ENCODE measurements at regions not wholly inside any gene's neighbourhood (a gene's known extent, or its start where the extent isn't known, plus 50 kb on each side); places are given as distances from the start of the nearest gene placed in this dataset.
"Not testable (repeated sequence)": the region's sequence is repeated elsewhere in the genome, so short reads cannot be mapped to it uniquely, and the experiment has no call there.

- H3K27ac ChIP-seq = no peak overlapping the region
- H3K9me3 ChIP-seq = no peaks in the 10 kb centered on the region
- H3K27me3 ChIP-seq = no peaks in the 10 kb centered on the region
- TF ChIP-seq CTCF (IDR thresholded peaks at IDR 0.05) = no peak
- no peak for TF ChIP-seq POLR2A (IDR thresholded peaks at IDR 0.05)
- H3K4me3 ChIP-seq = no peak overlapping the region
- no peaks in the 10 kb centered on the region for H3K36me3 ChIP-seq
- DNase-seq = no peak
- H3K4me1 ChIP-seq = no peaks in the 10 kb centered on the region
- intact Hi-C loops (cut with DNase I; ENCODE audit: low total_unique reads) = no loop called here
These were observed 149.2 kb downstream of the CYP26A1 start for GRCh38 chr10:93222876-93223275.

GRCh38 chr10:93223336-93223735 lies 149.6 kb downstream of the CYP26A1 start:
- Histone ChIP-seq H3K36me3 (no peaks in the 10 kb centered on the region), H3K4me1 (no peaks in the 10 kb centered on the region), H3K9me3 (no peaks in the 10 kb centered on the region), H3K4me3 (no peak overlapping the region), H3K27me3 (no peaks in the 10 kb centered on the region), H3K27ac (no peak overlapping the region)
- intact Hi-C loops (cut with DNase I; ENCODE audit: low total_unique reads) = no loop called here
- TF ChIP-seq POLR2A (IDR thresholded peaks at IDR 0.05) (no peak), CTCF (IDR thresholded peaks at IDR 0.05) (no peak)
- no peak for DNase-seq

GRCh38 chr10:93224005-93224779 lies 150.5 kb downstream of the CYP26A1 start:
- no peaks in the 10 kb centered on the region for H3K36me3 ChIP-seq
- DNase-seq = no peak
- TF ChIP-seq CTCF (IDR thresholded peaks at IDR 0.05) = no peak
- TF ChIP-seq POLR2A (IDR thresholded peaks at IDR 0.05) = no peak
- intact Hi-C loops (cut with DNase I; ENCODE audit: low total_unique reads) = no loop called here
- H3K4me1 ChIP-seq = no peaks in the 10 kb centered on the region
- no peak overlapping the region for H3K4me3 ChIP-seq
- no peaks in the 10 kb centered on the region for H3K9me3 ChIP-seq
- H3K27me3 ChIP-seq = no peaks in the 10 kb centered on the region
- H3K27ac ChIP-seq = no peak overlapping the region

GRCh38 chr10:93225938-93226337 lies 152.2 kb downstream of the CYP26A1 start:
- Histone ChIP-seq H3K27ac (no peak overlapping the region), H3K4me1 (no peaks in the 10 kb centered on the region), H3K4me3 (no peak overlapping the region), H3K36me3 (no peaks in the 10 kb centered on the region), H3K27me3 (no peaks in the 10 kb centered on the region), H3K9me3 (no peaks in the 10 kb centered on the region)
- TF ChIP-seq POLR2A (IDR thresholded peaks at IDR 0.05) = no peak
- TF ChIP-seq CTCF (IDR thresholded peaks at IDR 0.05) = no peak
- intact Hi-C loops (cut with DNase I; ENCODE audit: low total_unique reads) = no loop called here
- no peak for DNase-seq

- no peaks in the 10 kb centered on the region for H3K36me3 ChIP-seq
- H3K4me1 ChIP-seq = no peaks in the 10 kb centered on the region
- H3K4me3 ChIP-seq = no peak overlapping the region
- no peak overlapping the region for H3K27ac ChIP-seq
- no peak for TF ChIP-seq POLR2A (IDR thresholded peaks at IDR 0.05)
- intact Hi-C loops (cut with DNase I; ENCODE audit: low total_unique reads) = no loop called here
- DNase-seq = no peak
- H3K9me3 ChIP-seq = no peaks in the 10 kb centered on the region
- H3K27me3 ChIP-seq = no peaks in the 10 kb centered on the region
These were observed 152.9 kb downstream of the CYP26A1 start for GRCh38 chr10:93226619-93227018.

- H3K36me3 ChIP-seq; H3K9me3 ChIP-seq; H3K4me3 ChIP-seq; H3K4me1 ChIP-seq; H3K27me3 ChIP-seq; DNase-seq; intact Hi-C loops (cut with DNase I; ENCODE audit: low total_unique reads); H3K27ac ChIP-seq: not testable (repeated sequence)
These were observed 156.9 kb downstream of the CYP26A1 start for GRCh38 chr10:93230596-93230995.

GRCh38 chr10:93232159-93232558 lies 158.5 kb downstream of the CYP26A1 start:
- H3K4me1 ChIP-seq = not testable (repeated sequence)

GRCh38 chr10:93234940-93235339 lies 161.2 kb downstream of the CYP26A1 start:
- H3K4me3 ChIP-seq; H3K9me3 ChIP-seq; intact Hi-C loops (cut with DNase I; ENCODE audit: low total_unique reads); H3K27me3 ChIP-seq; DNase-seq; H3K36me3 ChIP-seq; H3K4me1 ChIP-seq; H3K27ac ChIP-seq: not testable (repeated sequence)

More at GRCh38 chr10:93232159-93232558, 158.5 kb downstream of the CYP26A1 start:
- H3K9me3 ChIP-seq; H3K27ac ChIP-seq; intact Hi-C loops (cut with DNase I; ENCODE audit: low total_unique reads); DNase-seq; H3K27me3 ChIP-seq; H3K4me3 ChIP-seq; H3K36me3 ChIP-seq: not testable (repeated sequence)
